Neural cell (in vitro differentiated cells): ENCODE measurements at regions not wholly inside any gene's neighbourhood (a gene's known extent, or its start where the extent isn't known, plus 50 kb on each side); places are given as distances from the start of the nearest gene placed in this dataset.

ENCODE experiments used
- EP300 ChIP-seq: fragments of 450-650 bp; conservative IDR thresholded peaks from 2 replicates; pipeline ENCODE4 v1.6.1; 2014; ENCODE audit warnings: antibody characterized with exemption, mild to moderate bottlenecking, moderate library complexity; ENCODE audit not compliant: poor library complexity, severe bottlenecking
- POLR2AphosphoS5 ChIP-seq: IDR thresholded peaks from 2 replicates; pipeline ENCODE4 v1.6.1; 2012
- TF ChIP-seq, protein P1 (sequence below): fragments of 450-650 bp; IDR thresholded peaks from 2 replicates; pipeline ENCODE4 v1.5.1; 2014; ENCODE audit warnings: antibody characterized with exemption, mild to moderate bottlenecking, moderate library complexity; ENCODE audit not compliant: poor library complexity, severe bottlenecking

DNA sequence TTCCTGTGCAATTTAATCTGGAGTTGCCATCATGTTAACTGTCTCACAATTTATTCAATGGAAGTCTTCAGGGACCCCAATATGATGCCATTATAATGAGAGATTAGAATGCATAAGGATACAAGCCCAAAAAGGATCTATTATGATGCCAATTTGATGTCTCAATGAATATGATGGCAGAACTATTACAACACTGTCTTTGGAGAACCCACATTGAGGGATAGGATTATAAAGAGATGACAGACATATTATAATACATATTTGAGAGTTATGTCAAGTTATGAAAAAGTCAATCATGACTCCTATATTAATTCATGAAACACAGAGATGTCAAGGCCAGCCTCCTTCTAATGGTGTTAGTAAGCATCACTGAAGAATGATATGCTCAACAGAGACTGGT lies 1358.4 kb downstream of the PCDH19 start:
- TF ChIP-seq EP300 (peak; percentile 93), POLR2AphosphoS5 (peak; percentile 78)
- TF ChIP-seq, protein P1, sequence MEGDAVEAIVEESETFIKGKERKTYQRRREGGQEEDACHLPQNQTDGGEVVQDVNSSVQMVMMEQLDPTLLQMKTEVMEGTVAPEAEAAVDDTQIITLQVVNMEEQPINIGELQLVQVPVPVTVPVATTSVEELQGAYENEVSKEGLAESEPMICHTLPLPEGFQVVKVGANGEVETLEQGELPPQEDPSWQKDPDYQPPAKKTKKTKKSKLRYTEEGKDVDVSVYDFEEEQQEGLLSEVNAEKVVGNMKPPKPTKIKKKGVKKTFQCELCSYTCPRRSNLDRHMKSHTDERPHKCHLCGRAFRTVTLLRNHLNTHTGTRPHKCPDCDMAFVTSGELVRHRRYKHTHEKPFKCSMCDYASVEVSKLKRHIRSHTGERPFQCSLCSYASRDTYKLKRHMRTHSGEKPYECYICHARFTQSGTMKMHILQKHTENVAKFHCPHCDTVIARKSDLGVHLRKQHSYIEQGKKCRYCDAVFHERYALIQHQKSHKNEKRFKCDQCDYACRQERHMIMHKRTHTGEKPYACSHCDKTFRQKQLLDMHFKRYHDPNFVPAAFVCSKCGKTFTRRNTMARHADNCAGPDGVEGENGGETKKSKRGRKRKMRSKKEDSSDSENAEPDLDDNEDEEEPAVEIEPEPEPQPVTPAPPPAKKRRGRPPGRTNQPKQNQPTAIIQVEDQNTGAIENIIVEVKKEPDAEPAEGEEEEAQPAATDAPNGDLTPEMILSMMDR = no peak
